ENCODE measurements at regions not wholly inside any gene's neighbourhood (a gene's known extent, or its start where the extent isn't known, plus 50 kb on each side); places are given as distances from the start of the nearest gene placed in this dataset.

DNA sequence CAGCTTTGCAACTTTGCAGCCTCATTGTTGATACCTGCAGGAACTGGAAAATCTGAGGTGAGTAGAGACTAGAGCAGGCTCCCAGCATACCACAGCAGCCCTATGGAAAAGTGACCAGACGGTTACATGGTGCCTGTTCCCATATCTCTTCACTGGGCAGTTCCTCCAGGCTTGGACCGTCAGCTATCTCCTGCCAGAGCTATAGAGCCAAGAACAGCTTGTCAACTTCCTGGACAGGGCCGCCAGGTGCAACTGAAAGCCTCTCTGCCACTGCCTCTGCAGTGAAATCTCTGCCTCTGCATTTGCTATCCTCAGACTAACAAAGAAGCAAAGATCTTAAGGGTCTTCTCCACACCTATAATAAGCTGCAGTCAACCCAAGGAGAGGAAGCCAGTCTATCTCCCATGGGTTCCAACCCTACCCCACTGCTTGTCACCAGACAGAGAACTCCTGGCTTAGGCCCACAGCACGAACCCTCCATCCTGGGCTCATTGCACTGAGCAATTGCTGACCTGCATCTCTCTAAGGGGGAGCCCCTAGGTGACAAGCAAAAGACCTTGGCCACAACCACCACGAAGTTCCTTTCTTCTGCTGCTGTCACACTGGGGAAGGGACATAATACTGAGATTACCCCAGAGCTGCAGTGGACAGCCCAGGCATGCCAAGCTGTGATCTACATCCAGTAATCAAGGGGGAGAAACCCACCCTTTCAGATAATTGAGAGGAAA lies 60.1 kb upstream of the KHDRBS2 start:
- no peak for DNase-seq (ENCODE audit: low spot score in 2 of 2)
- H3K27ac Mint-ChIP-seq, result no peak overlapping the region
- no peaks in the 10 kb centered on the region for H3K4me1 Mint-ChIP-seq
- no peak overlapping the region for H3K4me3 Mint-ChIP-seq
- no peak for ATAC-seq
- no peaks in the 10 kb centered on the region for H3K36me3 Mint-ChIP-seq
- peaks cover 16% of the 10 kb centered on the region for H3K9me3 Mint-ChIP-seq

DNA sequence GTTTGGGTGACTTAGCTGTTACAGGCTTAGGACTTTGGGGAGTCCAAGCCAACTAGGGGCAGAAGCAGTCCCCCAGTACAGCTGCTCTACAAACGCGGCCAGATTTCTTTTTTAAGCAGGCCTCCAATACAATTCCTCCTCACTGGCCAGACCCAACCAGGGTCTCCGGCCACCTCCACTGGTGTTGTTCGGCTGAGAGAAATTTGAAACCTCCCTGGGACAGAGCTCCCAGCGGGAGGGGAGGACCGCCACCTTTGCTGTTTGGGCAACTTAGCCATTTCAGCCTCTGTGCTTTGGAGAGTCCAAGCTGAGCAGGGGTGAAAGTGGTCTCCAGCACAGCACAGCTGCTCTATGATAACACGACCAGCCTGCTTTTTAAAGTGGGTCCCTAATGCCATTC lies 59.4 kb upstream of the KHDRBS2 start:
- H3K4me3 Mint-ChIP-seq, result no peak overlapping the region
- ATAC-seq (no peak), DNase-seq (ENCODE audit: low spot score in 2 of 2) (no peak)
- H3K4me1 Mint-ChIP-seq, result no peaks in the 10 kb centered on the region
- no peak overlapping the region for H3K27ac Mint-ChIP-seq
- H3K9me3 Mint-ChIP-seq, result peaks cover 16% of the 10 kb centered on the region
- H3K36me3 Mint-ChIP-seq, result no peaks in the 10 kb centered on the region

DNA sequence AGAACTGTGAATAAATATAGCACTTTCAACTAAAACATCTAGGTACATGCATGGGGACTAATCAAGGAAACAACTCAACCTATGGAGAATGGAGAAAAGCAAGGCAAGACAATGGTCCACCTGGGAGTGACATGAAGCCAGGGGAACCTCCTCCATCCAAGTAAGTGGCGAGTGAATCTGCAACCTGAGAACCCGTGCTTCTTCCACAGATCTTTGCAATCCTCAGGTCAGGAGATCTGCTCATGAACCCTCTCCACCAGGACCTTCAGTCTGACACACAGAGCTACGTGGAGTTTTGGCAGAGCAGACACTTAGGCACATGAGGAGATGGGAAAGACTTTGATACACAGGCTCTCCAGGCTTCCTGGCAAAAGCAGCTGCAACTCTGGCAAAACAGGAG lies 58.8 kb upstream of the KHDRBS2 start:
- peaks cover 18% of the 10 kb centered on the region for H3K9me3 Mint-ChIP-seq
- H3K4me1 Mint-ChIP-seq, result no peaks in the 10 kb centered on the region
- no peak overlapping the region for H3K27ac Mint-ChIP-seq
- DNase-seq (ENCODE audit: low spot score in 2 of 2), result no peak
- H3K36me3 Mint-ChIP-seq, result no peaks in the 10 kb centered on the region
- ATAC-seq, result no peak
- H3K4me3 Mint-ChIP-seq, result no peak overlapping the region

DNA sequence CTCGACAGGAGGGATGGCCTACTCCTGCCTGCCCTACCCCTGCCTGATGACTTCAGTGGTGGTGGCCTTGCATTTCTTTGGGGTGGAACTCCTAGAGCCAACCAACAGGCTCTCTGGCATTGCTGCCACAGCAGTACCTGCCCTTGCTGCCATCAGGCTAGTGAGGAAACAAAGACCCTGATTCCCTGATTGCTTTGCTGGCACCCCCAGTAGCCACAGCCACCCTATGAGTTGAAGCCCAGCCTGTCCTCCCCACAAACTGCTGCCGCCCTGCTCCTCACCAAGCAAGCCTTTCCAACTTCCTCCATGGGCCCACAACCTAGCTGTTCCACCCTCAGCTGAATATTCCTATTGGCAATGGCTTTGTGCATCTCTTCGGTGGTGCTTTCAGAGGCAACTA lies 52.5 kb upstream of the KHDRBS2 start:
- Mint-ChIP-seq H3K36me3 (no peaks in the 10 kb centered on the region), H3K4me1 (no peaks in the 10 kb centered on the region), H3K9me3 (peaks cover 23% of the 10 kb centered on the region), H3K4me3 (no peak overlapping the region), H3K27ac (no peak overlapping the region)
- ATAC-seq (no peak), DNase-seq (ENCODE audit: low spot score in 2 of 2) (no peak)
